Fibroblast of lung (primary cell): ENCODE measurements at regions not wholly inside any gene's neighbourhood (a gene's known extent, or its start where the extent isn't known, plus 50 kb on each side); places are given as distances from the start of the nearest gene placed in this dataset.

ENCODE experiments used
- EZH2 ChIP-seq: IDR thresholded peaks from 2 replicates; pipeline ENCODE4 v1.5.1; 2012; ENCODE audit warnings: low read length, control low read depth, mild to moderate bottlenecking; ENCODE audit errors: missing control alignments
- TF ChIP-seq, protein P1 (sequence below), 2 donors: IDR thresholded peaks in 1 of 2; conservative IDR thresholded peaks in 1 of 2; 1 replicate in 1 of 2; 2 replicates in 1 of 2; pipeline ENCODE4 v1.5.1; 2011 to 2012; ENCODE audit warnings: low read length in 2 of 2, control low read depth in 1 of 2, inconsistent platforms in 1 of 2, low read depth in 1 of 2, mild to moderate bottlenecking in 1 of 2

DNA sequence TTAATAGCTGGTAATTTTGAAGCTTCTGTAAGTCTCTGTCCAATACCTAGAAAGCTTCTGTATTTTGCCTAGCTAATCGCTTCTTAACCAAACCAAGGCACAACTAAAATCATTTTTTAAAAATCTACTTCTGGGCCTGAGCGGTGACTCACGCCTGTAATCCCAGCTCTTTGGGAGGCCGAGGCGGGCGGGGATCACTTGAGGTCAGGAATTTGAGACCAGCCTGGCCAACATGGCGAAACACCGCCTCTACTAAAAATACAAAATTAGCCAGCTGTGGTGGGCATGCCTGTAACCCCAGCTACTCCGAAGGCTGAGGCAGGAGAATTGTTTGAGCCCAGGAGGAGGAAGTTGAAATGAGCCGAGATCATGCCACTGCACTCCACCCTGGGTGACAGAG is 148.6 kb upstream of the FIGN start:
- no peak for TF ChIP-seq EZH2
- TF ChIP-seq, protein P1, sequence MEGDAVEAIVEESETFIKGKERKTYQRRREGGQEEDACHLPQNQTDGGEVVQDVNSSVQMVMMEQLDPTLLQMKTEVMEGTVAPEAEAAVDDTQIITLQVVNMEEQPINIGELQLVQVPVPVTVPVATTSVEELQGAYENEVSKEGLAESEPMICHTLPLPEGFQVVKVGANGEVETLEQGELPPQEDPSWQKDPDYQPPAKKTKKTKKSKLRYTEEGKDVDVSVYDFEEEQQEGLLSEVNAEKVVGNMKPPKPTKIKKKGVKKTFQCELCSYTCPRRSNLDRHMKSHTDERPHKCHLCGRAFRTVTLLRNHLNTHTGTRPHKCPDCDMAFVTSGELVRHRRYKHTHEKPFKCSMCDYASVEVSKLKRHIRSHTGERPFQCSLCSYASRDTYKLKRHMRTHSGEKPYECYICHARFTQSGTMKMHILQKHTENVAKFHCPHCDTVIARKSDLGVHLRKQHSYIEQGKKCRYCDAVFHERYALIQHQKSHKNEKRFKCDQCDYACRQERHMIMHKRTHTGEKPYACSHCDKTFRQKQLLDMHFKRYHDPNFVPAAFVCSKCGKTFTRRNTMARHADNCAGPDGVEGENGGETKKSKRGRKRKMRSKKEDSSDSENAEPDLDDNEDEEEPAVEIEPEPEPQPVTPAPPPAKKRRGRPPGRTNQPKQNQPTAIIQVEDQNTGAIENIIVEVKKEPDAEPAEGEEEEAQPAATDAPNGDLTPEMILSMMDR (conservative IDR thresholded peaks at IDR 0.05 in 1 of 2, IDR thresholded peaks at IDR 0.05 in 1 of 2; ENCODE audit: low read depth in 1 of 2, low read length in 2 of 2), result no peak
